HG02610 (cell line): ENCODE measurements at regions not wholly inside any gene's neighbourhood (a gene's known extent, or its start where the extent isn't known, plus 50 kb on each side); places are given as distances from the start of the nearest gene placed in this dataset.

ENCODE experiments used
- ATAC-seq: cut with Tn5 transposase; IDR thresholded peaks from one replicate; pipeline ENCODE4 v1.9.1; 2021; ENCODE audit warnings: mild to moderate bottlenecking, moderate library complexity; ENCODE audit not compliant: unreplicated experiment

DNA sequence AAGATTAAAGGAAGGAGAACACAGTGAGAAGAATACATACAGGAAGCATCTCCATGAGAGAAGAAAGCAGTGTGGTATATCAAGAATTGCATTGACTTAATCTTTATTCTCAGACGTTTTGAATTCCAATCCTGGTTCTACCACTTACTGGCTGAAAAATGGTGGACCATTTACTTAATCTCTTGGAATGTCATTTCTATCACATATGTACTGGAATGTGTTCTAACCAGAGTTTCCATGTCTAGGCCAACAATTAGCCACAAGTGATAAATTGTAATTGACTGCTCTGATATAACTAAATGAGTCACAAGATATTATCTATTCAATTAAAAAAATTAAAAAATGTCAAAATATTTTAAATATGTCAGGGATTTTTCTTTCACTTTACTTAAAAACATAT is 626.1 kb downstream of the PTPRC start:
- ATAC-seq = no peak

DNA sequence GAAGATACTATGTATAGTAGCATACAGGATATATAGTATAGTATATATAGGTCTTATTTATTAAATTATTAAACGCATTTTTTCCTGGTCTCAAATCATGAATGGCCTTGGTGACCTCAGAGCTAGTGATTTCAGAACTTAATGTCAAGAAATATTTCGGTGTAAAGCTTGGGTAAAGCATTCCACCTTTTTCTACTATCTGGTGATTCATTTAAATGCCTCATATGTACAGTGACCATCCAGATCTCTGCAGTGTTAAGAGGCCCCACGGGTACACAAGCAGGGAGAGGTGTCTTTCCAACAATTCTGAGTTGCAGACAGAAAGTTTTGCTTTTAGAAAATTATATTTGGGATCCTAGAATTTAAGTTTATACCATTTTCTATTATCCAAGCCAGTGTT is 626.5 kb downstream of the PTPRC start:
- ATAC-seq = no peak

DNA sequence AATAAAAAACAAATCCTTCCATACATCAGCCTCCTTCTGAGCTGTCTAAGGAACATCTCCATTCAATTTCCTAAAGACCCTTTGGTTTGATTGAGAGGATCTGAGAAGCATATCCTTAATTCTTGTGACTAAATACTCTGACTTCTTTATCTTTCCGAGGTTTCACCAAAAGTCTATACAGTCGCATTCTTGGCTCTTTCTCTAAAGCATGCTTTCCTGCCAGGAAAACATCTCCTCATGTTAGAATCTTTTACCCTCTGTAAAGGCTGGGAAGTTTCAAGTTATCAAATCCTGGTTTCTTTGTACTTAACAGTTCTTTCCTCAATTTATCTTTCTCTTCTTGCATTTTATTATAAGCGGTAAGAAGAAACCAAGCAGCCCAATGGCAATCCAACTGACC is 630.4 kb downstream of the PTPRC start:
- no peak for ATAC-seq

DNA sequence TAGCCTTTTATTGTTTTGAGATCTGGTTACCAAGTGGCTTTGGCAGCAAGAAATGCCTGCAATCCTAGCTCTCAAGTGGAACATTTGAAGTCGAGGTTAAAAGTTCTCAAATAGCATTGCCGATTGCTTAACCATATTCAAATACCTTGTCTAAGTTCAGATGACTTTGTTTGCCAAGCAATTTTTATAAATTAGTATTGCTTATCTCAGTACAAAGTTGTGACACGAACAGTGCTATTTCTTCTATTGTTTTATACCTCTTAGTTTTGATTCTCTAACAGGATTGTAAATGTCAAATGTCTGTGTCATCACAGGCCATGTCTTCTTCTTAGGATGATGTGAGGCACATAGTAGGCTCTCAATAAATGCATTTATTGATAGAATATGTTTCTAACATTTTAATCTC is 633.3 kb downstream of the PTPRC start:
- no peak for ATAC-seq

GRCh38 chr1:199272628-199273086 is 633.8 kb downstream of the PTPRC start:
- ATAC-seq = peak; percentile 84

- peak; percentile 41 for ATAC-seq
Observed at GRCh38 chr1:199273837-199274379, 635.1 kb downstream of the PTPRC start.

- no peak for ATAC-seq
Observed at GRCh38 chr1:199279067-199279466, 640.2 kb downstream of the PTPRC start.

DNA sequence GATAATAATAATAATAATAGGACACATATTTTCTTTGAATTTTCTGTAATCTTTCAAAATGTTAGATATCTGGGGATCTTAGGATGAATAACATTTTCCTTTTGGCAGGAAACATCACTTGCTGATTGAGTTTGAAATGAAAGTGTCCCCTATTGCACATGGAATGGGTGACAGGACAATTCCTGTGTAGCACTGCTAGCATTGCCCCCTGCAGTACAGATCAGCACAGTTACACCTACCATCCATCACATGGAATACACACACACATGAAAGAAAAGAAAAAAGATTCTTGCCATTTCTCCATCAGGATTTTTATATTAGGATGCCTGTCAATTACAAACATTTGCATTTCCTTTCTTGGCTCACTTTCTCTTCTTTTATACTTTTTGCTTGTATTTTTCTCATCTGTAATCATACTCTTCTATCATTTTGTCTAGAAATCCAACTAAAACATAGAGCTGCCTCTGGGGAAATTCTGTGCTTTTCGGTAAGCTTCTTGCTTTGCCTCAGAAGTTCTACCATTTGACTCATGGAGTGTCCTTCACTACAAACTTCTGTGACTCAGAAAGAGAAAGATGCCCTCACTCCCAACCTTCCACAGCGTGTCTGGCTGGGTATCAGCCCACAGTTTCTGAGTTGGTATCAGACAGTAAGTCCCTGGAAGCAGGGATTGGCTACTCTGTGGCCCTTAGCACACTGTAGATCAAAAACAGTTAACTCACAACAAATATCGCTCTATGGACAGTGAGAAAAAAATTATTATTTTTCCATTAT is 641.2 kb downstream of the PTPRC start:
- ATAC-seq = peak; percentile 96

DNA sequence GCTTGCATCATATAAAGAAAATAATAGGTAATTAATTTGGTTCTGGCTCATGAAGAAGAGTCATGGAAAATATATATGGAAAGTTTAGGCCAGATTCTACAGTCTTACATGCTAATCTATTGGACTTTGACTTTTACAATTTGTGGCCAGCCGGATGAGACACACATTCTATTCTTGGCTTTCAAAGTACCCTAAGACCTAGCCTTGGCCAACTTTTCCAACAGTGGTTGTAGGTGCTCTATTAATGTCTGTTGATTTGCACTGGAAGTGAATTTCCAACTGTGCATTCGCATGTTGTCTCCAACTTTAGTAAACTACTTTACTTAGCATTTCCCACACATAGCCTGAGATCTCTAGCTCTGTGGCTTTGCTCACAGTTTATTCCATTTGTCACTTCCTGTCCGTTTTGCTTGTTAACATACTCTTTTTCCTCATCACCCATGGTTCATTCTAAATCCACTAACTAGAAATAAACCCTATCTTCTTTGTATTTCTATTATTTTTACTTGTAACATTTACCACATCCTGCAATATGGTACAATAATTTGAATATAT is 644.0 kb downstream of the PTPRC start:
- ATAC-seq = no peak

GRCh38 chr1:199283794-199284193 is 645.0 kb downstream of the PTPRC start:
- ATAC-seq = no peak

DNA sequence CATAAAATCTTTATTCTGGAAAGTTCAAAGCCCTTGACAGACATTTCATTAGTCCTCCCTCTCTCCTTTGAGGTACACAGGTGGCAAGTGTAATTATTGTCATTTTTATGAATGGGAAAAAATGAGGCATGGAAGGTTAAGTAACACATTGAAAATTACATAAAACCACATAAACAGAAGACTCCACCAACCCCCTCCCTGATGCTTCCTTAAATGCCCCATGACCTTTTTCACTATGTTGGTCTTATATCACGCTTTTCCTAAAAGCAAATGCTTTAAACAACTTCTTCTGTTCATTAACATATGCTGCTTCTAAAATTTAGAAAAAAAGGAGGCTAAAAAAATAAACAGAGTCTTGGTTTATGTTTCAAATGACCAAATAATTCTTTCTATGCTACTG is 648.4 kb downstream of the PTPRC start:
- no peak for ATAC-seq

DNA sequence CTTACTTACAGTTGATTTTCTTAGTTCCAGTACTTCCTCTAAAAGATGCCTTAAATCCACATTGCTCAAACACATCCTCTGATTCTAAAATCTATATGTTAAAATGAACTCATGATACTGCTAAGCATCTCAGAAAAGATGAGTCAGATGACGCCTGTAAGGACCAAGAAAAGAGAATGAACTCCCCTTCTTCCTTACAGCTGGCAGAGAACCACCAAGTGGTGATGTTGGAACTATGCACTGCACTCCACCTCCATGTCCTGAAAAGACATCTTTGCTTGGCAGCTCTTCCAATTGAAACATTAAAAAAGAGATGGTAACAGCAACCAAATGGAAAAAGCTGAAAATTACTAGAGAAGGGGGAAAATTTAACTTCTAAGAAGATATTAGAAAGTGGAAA is 648.8 kb downstream of the PTPRC start:
- no peak for ATAC-seq

DNA sequence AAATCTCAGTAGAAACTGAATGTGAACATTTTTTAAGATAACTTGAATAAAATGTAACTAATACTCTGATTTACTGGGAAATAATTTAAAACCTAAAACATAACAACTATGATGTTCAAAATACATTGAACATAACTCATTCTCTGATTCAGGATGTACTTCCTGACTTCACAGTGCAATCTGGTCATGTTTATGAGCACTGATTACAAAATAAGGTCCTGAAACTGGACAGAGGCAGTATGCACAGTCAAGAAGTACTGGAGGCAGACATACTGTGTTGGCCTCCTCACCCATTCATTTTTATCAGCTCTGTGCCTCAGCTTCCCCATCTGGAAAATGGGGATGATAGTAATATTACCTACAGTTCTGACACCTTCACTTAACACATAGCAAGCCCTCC is 651.3 kb downstream of the PTPRC start:
- ATAC-seq = no peak

DNA sequence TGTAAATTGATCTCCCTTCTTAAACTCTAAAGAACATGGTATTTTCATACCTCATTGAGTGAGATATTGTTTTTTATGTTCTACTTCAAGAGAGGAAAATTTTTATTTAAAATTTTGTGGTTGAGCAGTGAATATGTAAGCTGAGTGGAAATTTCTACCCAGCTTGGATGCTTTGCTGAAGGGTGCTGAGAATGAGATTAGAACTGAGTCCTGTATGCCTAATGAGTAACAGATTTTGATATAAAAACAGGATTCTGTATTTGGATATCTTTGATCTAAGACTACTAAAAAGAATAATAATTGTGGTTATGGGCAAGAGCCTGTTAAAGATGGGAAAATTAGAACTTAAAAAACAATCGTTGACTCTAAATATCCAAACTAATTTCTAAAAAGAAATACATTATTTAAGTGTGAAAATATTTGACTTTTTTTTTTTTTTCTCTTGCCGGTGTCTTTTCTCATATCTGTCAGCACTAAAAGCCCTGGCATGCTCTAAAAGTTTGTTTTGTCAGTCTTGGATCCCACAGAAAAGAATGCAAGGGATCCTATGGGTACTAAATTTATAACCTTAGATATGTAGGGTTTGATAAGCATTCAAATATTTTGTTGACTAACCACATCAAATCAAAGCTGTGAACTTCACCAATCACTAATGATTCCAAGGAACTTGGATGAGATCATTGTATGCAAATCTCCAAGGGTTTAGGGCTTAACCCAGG is 652.3 kb downstream of the PTPRC start:
- ATAC-seq = no peak

DNA sequence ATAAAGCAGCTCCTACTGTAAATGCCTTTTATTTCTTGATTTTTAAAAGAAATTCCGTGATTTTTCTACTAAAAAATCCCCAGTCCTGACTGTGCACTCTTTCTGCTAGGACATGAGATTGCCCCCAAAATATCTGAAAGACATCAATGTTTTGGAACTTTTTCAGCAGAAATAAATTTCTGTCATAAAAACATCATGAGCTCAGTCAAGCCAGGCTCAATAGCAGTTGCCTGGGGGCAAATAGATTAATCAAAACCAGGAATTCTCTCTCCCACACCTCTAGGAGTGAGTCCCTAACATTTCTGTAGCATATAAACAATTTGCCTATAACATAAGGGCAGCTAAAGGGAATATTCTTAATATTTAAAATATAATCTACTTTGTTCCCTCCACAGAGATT is 654.1 kb downstream of the PTPRC start:
- no peak for ATAC-seq

GRCh38 chr1:199295107-199295506 is 656.3 kb downstream of the PTPRC start:
- ATAC-seq = no peak

GRCh38 chr1:199297174-199297573 is 658.3 kb downstream of the PTPRC start:
- ATAC-seq = no peak

- no peak for ATAC-seq
Observed at GRCh38 chr1:199297887-199298286, 659.0 kb downstream of the PTPRC start.

- ATAC-seq = no peak
Observed at GRCh38 chr1:199298825-199299224, 660.0 kb downstream of the PTPRC start.

- ATAC-seq = no peak
Observed at GRCh38 chr1:199301472-199302217, 662.8 kb downstream of the PTPRC start.

DNA sequence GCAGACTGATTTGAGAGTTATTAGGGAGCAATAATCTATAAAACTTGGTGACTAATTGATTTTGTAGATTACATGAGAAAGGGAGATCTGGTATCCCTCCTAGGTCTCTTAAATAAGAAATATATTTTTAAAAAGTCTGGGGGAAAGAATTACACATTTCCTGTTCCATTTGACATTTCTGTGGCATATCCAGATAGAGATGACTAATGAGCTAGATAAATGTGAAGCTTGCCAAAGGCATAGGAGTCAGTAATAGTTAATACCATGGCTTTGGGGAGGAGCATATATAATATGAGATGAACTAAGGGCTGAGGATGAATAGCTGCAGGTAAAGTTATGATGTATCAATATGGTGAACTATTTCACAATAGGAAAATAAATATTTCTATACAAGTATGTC is 663.7 kb downstream of the PTPRC start:
- ATAC-seq = no peak
